NCI-H345 treated with DMSO at 0.1 percent for 48 hours (cell line): ENCODE measurements at regions not wholly inside any gene's neighbourhood (a gene's known extent, or its start where the extent isn't known, plus 50 kb on each side); places are given as distances from the start of the nearest gene placed in this dataset.
"Not testable (repeated sequence)": the region's sequence is repeated elsewhere in the genome, so short reads cannot be mapped to it uniquely, and the experiment has no call there.

Experiments
- DNase-seq: peaks from one replicate; lab custom pipeline; 2025; ENCODE audit not compliant: unreplicated experiment; lab: John Stamatoyannopoulos, UW

DNA sequence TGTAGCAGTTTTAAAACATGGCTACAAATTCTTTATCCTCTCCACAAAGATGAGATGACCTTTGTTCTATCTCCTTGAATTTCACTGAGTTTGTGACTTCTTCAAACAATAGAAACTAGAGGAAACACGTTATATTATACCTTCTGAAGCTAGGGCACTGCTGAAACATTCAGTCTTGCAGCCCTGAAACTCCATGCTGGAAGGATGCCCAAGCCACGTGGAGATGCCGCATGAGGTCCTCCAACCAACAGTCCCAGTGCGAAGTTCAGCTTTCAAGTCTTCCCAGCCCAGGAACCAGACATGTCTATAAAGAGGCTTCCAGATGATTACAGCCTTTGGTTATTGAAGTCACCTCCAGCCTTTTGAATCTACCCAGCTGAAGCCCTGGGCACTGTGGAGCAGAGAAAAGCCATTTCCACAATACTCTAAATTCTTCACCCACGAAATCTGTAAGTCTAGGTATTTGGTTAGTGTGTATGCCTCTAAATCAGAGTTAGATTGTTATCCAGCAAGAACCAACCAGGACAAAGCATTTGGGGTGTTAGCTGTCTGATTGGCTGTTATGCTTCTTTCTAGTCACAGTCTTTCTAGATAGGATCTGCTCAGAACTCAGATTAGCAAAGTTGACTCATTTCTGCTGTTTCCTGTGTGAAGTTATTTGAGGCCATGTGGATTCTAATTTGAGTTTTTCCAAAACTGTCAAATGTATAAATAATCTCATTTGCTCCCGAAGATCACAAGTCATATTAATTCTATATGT, 186.5 kb upstream of the TMEM72 start:
- no peak for DNase-seq

GRCh38 chr10:44725404-44725803, 185.7 kb upstream of the TMEM72 start:
- no peak for DNase-seq

GRCh38 chr10:44731283-44731682, 179.9 kb upstream of the TMEM72 start:
- DNase-seq = no peak

DNA sequence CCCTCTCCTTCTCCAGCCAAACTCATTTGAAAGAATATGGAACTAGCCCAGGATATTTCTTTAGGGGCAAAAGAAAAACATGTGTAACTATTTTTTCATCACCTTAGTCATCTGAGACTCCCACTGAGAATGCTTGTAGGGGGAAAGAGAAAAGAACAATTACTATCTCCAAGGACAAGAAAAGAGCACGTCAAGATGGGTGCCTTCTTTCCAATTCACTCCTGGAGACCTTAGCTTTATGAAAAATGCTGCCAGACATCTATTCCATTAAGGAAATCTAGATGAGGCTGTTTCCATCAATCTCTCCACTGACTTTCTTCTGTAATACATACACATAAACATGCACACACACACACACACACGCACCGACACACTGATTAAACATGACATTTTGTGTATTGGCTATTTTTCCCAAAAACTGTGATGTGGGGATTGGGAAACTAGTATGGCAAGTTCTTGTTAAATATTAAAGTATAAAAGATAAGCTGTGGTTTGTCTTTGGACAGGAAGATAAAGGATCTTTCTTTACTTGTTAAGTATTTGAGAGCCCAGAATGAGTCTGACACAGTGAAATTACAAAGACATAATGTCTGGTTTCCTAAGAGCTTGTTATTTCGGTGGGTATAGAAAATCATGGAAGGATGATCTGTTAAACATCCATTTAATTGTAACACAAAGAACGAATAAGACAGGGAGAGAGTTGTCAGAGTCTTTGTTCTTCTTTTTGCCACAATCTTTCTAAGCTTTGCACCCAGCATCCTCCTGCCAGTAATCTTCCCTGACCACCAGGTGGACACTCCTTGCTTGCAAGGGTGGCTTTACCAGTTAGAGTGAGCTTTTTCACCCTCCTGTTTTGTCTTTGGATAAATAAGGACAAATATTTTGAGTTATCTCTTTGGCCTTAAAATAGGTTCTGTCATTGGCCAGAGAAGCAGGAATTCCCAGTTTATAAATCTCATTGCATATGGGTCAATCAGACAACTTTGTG, 177.3 kb upstream of the TMEM72 start:
- DNase-seq = no peak

GRCh38 chr10:44742248-44742647, 168.9 kb upstream of the TMEM72 start:
- no peak for DNase-seq

DNA sequence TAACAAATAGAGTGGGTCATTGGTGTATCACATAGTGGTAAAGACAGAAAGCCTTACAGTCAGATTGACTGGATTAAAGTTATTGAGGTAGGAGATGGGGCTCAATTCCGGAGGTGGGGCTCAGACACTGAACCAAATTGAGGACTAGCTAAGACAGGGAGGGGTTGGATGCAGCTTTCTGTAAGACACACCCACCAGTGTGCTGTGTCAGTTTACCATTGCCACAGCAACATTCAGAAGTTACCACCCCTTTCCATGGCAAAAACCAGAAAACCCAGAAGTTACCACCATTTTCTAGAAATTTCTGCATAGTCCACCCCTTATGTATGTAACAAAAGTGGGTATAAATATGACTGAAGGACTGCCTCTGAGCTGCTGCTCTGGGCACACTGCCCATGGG, 167.6 kb upstream of the TMEM72 start:
- no peak for DNase-seq

GRCh38 chr10:44745920-44746319, 165.2 kb upstream of the TMEM72 start:
- DNase-seq = no peak

- no peak for DNase-seq
Measured at GRCh38 chr10:44747593-44748172, 163.5 kb upstream of the TMEM72 start.

- DNase-seq = no peak
Measured at GRCh38 chr10:44749151-44749550, 162.0 kb upstream of the TMEM72 start.

GRCh38 chr10:44752451-44753441, 158.4 kb upstream of the TMEM72 start:
- no peak for DNase-seq

- not testable (repeated sequence) for DNase-seq
Measured at GRCh38 chr10:44754355-44754754, 156.8 kb upstream of the TMEM72 start.

DNA sequence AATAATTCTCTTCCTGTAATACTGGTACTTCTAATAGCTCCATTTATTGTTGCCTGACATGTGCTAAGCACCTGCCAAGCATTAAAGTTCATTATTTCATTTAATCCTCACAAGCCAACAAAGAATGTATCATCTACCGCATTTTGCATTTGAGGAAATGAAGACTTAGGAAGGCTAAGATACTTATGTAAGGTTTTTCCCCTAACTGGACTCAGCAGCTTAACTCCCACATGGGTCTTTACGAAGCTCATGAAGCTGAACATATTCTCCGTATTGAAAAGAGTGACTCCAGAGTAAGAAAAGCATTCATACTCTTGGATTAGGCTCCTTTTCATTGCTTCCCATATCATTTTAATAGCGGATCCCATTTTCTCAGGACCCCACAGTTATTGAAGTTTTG, 155.7 kb upstream of the TMEM72 start:
- DNase-seq = no peak

- no peak for DNase-seq
Measured at GRCh38 chr10:44756216-44756615, 154.9 kb upstream of the TMEM72 start.

DNA sequence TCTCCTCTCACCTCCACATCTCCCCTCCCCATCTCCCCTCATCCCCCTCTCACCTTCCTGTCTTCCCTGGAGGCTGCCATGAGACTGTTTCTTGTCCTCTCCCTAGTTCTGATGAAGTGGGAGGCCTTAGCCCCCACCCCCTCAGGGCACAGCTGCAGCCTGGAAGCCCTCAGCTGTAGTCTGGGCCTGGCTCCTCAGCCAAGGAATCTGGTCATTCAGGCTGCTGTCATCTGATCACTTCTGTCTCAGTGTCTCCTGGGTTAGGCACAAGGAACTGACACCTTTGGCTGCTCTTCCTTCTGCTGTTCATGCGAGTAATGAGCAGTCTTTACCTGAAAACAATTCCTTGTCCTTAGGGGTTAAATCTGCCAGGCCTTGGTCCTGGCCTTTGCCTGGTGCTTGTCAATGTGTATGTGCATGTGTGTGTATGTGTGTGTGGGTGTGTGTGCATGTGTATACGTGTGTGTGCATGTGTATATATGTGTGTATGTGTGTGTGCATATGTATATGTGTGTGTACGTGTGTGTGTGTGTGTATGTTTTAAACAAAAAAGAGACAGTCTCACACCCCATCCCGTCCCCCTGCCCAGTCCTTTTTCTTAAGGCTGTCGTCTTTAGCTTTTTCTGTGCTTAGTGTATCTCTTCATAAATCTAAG, 153.5 kb upstream of the TMEM72 start:
- no peak for DNase-seq

DNA sequence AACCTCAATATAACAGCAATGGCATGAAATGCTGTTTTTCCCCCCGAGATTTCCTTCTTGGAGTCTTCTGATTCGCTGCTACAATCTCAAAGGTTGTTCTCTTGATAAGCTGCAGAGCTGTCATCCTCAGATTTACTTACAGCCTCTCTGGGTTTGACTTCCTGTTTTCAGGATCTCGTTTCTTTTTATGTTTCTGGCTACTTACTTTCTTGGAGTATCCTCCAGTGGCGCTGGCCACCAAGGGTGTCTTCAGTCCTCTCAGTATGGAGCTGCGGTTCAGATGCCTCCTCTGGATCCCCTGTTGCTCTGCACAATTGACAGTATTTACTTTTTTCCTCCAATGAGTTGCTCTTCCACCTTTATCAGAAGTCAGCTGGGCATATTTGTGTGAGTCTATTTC, 152.0 kb upstream of the TMEM72 start:
- DNase-seq = no peak

GRCh38 chr10:44760513-44760912, 150.6 kb upstream of the TMEM72 start:
- no peak for DNase-seq

DNA sequence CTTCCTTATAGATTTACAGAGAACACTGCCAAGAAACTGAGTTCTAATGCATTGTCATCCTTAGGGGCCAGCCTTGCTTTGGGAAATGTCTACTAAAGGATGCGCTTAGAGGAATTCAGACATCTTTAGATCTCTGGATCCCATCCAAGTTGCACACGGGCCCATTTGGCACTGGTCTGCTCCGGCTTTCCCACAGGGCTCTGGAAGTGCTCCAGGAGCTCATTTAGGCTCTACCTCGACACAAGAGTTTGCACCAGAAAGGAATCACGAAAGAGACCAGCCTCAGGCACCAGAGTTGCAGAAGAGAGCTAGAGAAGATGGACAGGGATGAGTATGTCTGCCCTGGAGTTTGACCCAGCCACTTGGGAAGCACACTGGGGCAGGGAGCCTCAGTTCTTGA, 150.1 kb upstream of the TMEM72 start:
- no peak for DNase-seq

- DNase-seq = no peak
Measured at GRCh38 chr10:44763331-44763730, 147.8 kb upstream of the TMEM72 start.

- DNase-seq = no peak
Measured at GRCh38 chr10:44765299-44765698, 145.8 kb upstream of the TMEM72 start.

DNA sequence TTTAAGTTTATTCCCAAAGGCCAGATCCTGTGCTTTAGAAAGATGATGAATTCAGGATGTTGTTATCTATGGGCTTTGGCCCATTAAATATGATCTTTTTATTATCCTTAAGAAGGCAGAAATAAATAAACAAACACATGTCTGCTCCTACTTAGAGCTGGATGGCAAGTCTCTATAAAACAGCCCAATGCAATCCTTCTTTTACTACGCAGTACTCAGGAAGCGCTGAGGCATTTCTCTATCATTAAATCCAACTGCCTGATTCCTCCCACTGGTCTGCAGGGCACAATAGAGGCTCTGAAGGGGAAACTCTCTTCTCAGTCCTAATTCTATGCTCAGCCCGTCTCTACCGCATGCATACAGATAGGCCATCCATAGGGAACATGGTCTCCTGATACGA, 144.5 kb upstream of the TMEM72 start:
- no peak for DNase-seq
